GM18870 (cell line): ENCODE measurements at regions not wholly inside any gene's neighbourhood (a gene's known extent, or its start where the extent isn't known, plus 50 kb on each side); places are given as distances from the start of the nearest gene placed in this dataset.
"Not testable (repeated sequence)": the region's sequence is repeated elsewhere in the genome, so short reads cannot be mapped to it uniquely, and the experiment has no call there.

Source experiments
- ATAC-seq: cut with Tn5 transposase; IDR thresholded peaks from one replicate; pipeline ENCODE4 v1.9.1; 2021; ENCODE audit warnings: moderate library complexity; ENCODE audit not compliant: unreplicated experiment

- no peak for ATAC-seq
Measured at GRCh38 chr20:22690616-22691179, 106.3 kb upstream of the FOXA2 start.

DNA sequence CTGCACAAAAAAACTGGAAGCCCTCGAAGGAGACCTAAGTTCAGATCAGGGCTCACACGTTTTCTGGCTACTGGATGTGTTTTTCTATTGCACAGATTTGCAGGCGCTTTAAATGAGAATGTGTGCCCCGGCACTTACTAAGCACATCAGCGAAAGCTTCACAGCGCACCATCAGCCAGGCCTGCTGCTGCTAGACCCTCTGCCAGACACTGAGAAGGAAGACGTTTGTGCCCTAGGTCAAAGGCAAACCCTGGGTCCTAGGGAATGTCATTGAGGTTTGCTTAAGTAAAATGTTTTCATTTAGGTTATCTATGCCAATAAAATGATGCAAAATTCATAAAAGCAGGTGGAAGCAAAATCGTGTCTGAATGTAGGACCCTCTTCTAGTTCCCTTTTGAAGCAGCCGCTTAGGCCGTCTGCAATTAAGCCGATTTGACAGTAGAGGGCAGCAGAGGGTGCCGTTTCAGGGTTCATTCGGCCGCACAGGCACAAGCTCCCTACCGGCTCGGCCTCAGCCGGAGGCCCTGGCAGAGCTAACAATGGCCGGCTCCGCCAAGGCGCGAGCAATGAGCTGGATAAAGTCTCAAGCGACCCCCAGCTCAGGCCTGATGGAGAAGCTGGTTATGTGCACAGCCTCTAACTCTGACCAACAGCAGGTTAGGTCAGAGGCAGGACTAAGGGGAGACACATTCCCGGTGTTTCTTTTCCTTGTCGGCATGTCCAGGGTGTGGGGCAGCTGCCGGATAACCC lies 107.2 kb upstream of the FOXA2 start:
- no peak for ATAC-seq

DNA sequence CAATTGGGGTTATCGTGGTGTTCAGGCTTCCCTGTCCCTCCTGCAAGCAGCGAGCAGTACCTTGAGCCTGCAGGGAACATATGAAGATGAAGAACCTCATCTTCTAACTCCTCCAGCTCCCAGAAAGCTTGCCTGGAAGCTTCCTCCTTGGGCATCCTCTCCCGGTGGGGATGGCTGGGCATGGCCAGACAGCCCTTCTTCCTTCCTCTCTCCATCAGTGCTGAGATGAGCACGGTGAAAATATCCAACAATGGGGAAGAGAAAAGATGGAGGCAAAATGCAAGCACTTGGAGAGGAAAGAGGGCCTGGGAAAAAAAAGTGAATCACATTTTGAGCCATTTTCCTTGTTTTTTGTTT lies 107.7 kb upstream of the FOXA2 start:
- ATAC-seq: no peak

DNA sequence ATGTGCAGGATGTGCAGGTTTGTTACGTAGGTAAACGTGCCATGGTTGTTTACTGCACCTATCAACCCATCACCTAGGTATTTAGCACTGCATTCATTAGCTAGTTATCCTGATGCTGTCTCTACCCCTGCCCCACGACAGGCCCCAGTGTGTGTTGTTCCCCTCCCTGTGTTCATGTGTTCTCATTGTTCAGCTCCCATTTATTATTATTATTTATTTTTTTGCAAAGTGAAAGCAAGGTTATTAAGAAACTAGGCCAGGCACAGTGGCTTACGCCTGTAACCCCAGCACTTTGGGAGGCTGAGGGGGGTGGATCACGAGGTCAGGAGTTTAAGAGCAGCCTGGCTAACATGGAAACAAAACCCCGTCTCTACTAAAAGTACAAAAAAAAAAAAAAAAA lies 108.2 kb upstream of the FOXA2 start:
- ATAC-seq: not testable (repeated sequence)

GRCh38 chr20:22696759-22697158 lies 112.4 kb upstream of the FOXA2 start:
- no peak for ATAC-seq

DNA sequence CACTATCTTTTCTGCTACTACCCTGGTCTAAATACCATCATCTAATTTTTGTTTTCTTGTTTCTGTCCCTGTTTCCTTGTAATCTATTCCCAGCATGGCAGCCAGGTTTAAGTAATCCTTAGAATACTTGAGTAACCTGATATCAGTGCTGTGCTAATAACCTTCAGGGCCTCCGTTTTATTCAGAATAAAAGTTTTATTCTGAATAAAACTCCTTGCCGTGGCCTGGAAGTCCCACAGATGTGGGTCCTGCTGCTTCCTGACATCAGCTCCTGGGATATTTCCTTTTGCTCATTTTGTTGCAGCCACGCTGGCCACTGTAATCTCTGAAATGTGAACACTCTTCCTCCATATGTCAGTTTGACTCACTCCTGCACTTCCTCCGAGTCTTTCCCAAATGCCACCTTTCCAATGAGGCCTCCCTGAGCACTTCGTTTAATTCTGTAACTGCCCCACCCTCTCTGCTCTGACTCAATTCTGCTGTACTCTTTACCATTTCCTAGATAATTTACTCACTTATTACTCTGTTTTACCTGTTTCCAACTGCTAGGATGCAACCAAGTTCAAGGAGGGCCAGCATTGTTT lies 114.0 kb upstream of the FOXA2 start:
- ATAC-seq: no peak

DNA sequence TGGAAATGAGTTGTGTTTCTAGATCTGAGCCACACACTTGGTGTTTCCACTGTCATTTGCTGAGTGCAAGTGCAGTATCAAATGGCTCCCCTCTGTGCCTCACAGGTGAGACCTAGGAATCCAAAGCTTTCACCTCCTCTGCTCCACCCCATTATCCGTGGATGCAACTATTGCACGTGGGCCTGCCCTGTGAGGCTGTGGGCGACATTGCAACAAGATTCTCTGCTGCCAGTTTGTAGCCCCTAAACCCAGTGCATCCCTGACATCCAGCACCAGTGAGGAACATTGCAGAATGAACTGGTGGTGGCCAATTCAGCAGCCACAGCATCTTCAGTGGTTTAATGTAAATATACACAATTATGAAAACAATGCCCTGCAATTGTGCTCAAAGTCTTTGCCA lies 115.0 kb upstream of the FOXA2 start:
- ATAC-seq: no peak

- ATAC-seq: no peak
Measured at GRCh38 chr20:22700367-22700766, 116.0 kb upstream of the FOXA2 start.

DNA sequence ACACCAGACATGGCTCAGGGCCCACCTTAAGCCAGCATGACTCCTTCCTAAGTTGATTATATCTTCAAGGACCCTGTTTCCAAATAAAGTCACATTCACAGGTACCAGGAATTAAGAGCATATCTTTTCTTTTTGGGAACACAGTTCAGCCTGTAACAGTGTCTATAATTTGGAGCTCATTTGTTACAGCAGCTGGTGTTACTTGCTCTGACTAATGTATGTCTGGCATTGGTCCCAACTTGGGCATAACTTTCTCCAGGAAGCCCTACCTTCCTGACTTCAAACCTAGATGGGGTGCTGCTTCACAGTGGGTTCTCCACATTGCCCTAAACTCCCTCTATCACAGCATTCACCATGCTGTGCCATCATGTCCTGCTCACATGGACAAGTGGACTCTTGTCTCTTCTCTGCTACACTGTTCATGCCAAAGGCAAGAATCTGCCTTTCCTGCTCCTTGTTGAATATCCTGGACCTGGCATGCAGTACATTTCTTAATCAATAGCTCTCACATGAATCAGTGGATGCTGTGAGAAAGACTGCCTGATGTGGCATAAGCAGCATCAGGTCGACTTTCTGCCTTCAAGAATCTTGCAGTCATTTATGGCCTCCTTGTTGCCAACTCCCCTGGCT lies 117.4 kb upstream of the FOXA2 start:
- ATAC-seq: no peak

GRCh38 chr20:22703843-22704242 lies 119.5 kb upstream of the FOXA2 start:
- ATAC-seq: no peak

DNA sequence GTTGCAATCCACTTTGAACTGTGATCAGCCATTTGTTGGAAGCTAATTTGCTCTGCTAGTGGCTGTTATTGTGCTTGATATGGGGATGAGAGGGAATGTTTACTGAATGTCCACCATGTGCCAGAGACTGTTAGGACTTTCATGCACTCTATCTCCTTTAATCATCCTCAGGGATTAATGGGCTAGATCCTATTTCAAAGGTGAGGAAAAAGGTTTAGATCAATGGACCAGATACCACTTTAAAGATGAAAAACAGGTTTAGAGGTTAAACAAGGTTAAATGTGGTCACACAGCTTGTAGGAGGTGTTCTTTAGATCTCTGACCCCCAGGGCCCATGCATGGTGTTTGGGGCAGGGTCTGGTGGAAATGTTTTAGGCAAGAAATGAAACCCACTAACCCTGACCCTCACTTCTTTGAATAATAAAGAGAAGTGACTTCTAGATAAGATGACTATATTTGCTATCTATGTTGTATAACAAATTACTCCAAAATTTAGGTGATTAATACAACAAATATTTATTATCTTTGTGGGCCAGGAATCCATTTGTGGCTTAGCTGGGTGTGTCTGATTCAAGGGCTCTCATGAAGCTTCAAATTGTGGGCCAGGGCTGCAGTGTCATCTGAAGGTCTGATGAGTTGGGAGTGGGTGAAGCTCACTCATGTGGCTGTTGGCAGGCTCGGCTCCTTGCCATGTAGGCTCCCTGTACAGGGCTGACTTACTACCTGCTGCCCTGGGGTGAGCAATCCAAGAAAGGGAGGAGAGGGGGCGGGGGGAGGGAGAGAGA lies 127.8 kb upstream of the FOXA2 start:
- no peak for ATAC-seq

DNA sequence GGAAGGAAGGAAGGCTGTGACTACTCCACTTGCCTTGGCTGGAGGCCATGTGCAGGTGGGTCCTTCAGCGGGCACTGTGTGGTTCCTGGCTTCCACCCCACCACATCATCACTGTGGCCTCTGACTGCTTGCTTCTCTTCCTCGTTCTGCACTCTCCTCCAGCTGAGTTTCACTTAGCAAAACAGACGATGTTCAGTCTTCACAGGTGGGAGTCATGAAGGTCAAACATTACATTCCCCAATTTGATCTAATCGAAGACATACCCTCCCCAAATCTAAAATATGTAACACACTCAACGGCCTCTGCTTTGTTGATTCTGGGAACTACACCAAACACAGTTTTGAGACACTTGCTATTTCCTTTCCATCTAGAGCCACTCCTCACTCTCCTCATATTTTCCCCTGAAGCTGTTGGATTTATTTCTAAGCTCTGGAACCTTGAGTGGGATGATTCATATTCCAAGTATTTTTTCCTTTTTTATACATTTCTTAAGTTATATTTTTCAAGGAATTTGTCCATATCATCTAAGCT lies 132.5 kb upstream of the FOXA2 start:
- no peak for ATAC-seq

- no peak for ATAC-seq
Measured at GRCh38 chr20:22717466-22717865, 133.1 kb upstream of the FOXA2 start.

GRCh38 chr20:22719167-22719591 lies 134.8 kb upstream of the FOXA2 start:
- no peak for ATAC-seq

- no peak for ATAC-seq
Measured at GRCh38 chr20:22720206-22720605, 135.8 kb upstream of the FOXA2 start.

DNA sequence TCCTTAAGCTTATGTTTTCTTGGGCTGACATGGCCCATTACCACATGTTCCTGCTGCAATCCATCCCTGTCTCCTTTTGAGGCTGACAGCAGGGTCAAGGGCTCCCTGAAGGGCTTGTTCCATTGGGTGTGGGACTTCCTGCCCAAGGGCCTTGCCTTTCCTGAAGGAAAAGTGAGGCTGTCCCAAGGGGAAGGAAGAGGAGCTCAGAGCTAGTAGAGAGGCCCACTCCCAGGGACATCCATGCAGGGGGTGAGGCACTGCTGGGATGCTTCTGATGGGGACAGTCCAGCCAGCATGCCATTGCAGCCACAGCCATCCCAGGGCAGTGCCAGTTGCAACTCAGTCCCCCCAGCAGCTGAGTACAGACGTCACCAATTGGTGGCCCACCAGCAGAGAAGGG lies 138.4 kb upstream of the FOXA2 start:
- ATAC-seq: no peak

DNA sequence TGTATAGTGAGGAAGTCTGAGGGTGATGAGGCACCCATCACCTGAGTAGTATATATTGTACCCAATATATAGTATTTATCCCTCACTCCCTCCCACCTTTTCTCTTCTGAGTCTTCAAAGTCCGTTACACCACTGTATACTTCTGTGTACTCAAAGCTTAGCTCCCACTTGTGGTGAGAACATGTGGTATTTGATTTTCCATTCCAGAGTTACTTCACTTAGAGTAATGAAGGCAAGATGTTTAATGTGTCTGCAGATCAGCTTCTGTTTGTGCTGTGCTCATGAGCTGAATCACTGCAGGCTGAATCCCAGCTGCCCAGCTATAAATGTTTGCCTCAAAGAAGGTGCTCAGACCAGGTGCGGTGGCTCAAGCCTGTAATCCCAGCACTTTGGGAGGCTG lies 139.3 kb upstream of the FOXA2 start:
- no peak for ATAC-seq

DNA sequence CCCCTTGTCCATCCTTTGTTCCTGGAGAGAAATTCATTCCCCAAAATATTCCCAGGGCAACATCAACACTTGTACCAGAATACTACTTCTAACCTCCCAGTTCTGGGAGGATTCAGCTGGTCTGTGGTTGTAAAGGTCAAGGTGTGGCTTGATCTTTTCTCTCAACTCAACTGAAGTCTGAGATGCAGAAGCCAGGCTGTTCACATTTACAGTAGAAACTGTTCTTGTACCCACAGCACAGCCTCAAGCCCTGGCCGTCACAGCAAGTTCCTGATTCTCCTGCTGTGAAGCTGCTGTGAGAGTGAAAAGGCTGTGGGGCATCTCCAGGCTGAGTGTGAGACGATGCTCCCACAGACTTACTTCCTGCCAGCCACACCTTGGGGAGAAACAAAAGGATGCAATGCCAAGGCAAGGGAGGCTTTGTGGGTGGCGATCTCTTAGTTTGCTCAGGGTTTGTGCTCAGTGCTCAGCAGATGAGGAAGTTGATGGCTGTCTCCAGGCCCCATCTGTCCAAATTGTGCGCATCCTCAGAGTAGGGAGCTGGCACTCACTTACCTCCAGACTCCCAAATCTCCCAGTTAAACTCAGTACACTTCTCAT lies 143.9 kb upstream of the FOXA2 start:
- ATAC-seq: no peak

DNA sequence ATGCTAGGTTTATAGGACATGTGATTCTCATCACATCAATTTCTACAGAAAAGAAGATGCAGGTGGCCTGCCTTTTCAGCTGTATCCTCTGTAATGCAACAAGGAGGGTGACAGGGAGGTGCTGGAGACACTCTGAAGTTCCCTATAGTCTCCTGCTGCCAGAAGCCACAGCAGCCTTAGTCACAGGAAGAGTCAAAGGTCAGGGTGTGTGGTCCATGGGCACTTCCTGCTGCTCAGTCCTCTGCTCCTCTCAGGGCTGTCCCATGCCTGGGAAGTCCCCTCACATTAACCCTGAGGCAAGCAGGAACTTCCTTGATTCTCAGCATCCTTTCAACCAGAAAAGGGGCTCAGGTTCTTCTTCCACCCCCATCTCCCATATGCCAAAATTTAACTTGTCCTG lies 144.8 kb upstream of the FOXA2 start:
- ATAC-seq: no peak

GRCh38 chr20:22729616-22730236 lies 145.4 kb upstream of the FOXA2 start:
- ATAC-seq: no peak
